K562 (cell line): ENCODE measurements at regions not wholly inside any gene's neighbourhood (a gene's known extent, or its start where the extent isn't known, plus 50 kb on each side); places are given as distances from the start of the nearest gene placed in this dataset.

Experiments
- ATAC-seq: fragments of 200-7000 bp; cut with Tn5 transposase; 3 replicates; pipeline ENCODE4 v1.9.1; 2020; ENCODE audit warnings: moderate library complexity
- BruUV-seq: library from RNA; stranded (reverse); fragments of 400-500 nt; replicated peaks from 2 replicates; lab custom pipeline; 2021; lab: Mats Ljungman, UMichigan
- CTCF ChIA-PET: fragments of 300-600 bp; formaldehyde crosslinking; extraction: SDS; loops from one replicate; lab custom pipeline; 2021; ENCODE audit warnings: low intra/inter-chr PET ratio; lab: Yijun Ruan, JAX
- POLR2A ChIA-PET: fragments of 300-600, 350-650 bp; sonication (Branson Sonifier 250); formaldehyde crosslinking; extraction: SDS; loops from one replicate; lab custom pipeline; 2021; ENCODE audit warnings: antibody characterized with exemption, inconsistent platforms; lab: Yijun Ruan, JAX
- DNase-seq, 4 experiments: peaks; one replicate each; pipeline versions ENCODE4 v3.0.0 to v3.0.0-alpha.2; 2011 to 2018; ENCODE audit warnings: low spot score in 3 of 4, mixed read lengths in 3 of 4; ENCODE audit errors: extremely low read depth in 1 of 4
- FAIRE-seq: peaks from 2 replicates; lab custom pipeline; 2011; peaks lifted over from hg19 to GRCh38; lab: Jason Lieb, UNC
- H2AFZ ChIP-seq: 2 replicates; pipeline ENCODE4 v1.6.0; 2011; ENCODE audit warnings: low read depth, low read length, control low read depth, inconsistent platforms
- H3K27ac ChIP-seq: fragments of 200-600 bp; 3 replicates; pipeline ENCODE4 v1.8.0; 2011; ENCODE audit warnings: low read depth, mild to moderate bottlenecking, control low read depth, inconsistent platforms, low read length, moderate library complexity, mixed read lengths; ENCODE audit errors: extremely low read depth
- H3K27me3 ChIP-seq, 2 experiments: fragments of 300-600 bp in 1 of 2; 2 replicates in 1 of 2; 3 replicates in 1 of 2; pipeline versions ENCODE4 v1.6.0 to v1.8.0; 2011; ENCODE audit warnings: inconsistent platforms in 2 of 2, low read length in 2 of 2, mild to moderate bottlenecking in 1 of 2, mixed read lengths in 1 of 2, moderate library complexity in 1 of 2; ENCODE audit not compliant: control insufficient read depth in 2 of 2, insufficient read depth in 2 of 2
- H3K36me3 ChIP-seq: fragments of 300-600 bp; 3 replicates; pipeline ENCODE4 v1.8.0; 2011; ENCODE audit warnings: mild to moderate bottlenecking, low read length, inconsistent platforms; ENCODE audit not compliant: control insufficient read depth, insufficient read depth
- H3K4me1 ChIP-seq, 2 experiments: fragments of 200-600 bp in 1 of 2; replicated peaks in 1 of 2; 2 replicates in 1 of 2; 3 replicates in 1 of 2; pipeline versions ENCODE4 v1.5.1 to v1.8.0; 2011; ENCODE audit warnings: inconsistent platforms in 2 of 2, low read length in 2 of 2, mild to moderate bottlenecking in 1 of 2, mixed read lengths in 1 of 2, moderate library complexity in 1 of 2; ENCODE audit not compliant: control insufficient read depth in 2 of 2, insufficient read depth in 2 of 2
- H3K4me2 ChIP-seq: 2 replicates; pipeline ENCODE4 v1.6.1; 2011; ENCODE audit warnings: low read length, control low read depth, inconsistent platforms, mixed read lengths; ENCODE audit not compliant: insufficient read depth
- H3K4me3 ChIP-seq: fragments of 200-600 bp; sonication (generic), shearing (Covaris generic); 2 replicates; pipeline ENCODE4 v1.5.1; 2016; ENCODE audit warnings: control low read depth, inconsistent platforms
- H3K79me2 ChIP-seq: fragments of 200-600 bp; 3 replicates; pipeline ENCODE4 v1.8.0; 2011; ENCODE audit warnings: low read length, inconsistent platforms; ENCODE audit not compliant: control insufficient read depth, insufficient read depth
- H3K9ac ChIP-seq, 2 experiments: 2 replicates each; pipeline versions ENCODE4 v1.6.0 to v1.6.1; 2011; ENCODE audit warnings: low read depth in 2 of 2, low read length in 2 of 2, control low read depth in 1 of 2, inconsistent platforms in 1 of 2, mild to moderate bottlenecking in 1 of 2, mixed read lengths in 1 of 2; ENCODE audit not compliant: insufficient read depth in 1 of 2
- H3K9me1 ChIP-seq: one replicate; pipeline ENCODE4 v1.6.0; 2011; ENCODE audit warnings: inconsistent platforms, mild to moderate bottlenecking, low read length, moderate library complexity; ENCODE audit not compliant: control insufficient read depth, insufficient read depth
- H3K9me3 ChIP-seq: replicated peaks from 2 replicates; pipeline ENCODE4 v1.5.1; 2011; ENCODE audit warnings: low read depth, low read length, inconsistent platforms; ENCODE audit not compliant: control insufficient read depth, insufficient read depth
- H4K20me1 ChIP-seq: replicated peaks from 2 replicates; pipeline ENCODE4 v1.6.1; 2011; ENCODE audit warnings: low read length, inconsistent platforms, mixed read lengths; ENCODE audit not compliant: control insufficient read depth, insufficient read depth
- ETS2 ChIP-seq: IDR thresholded peaks from 2 replicates; pipeline ENCODE4 v1.6.1; 2016; ENCODE audit warnings: borderline replicate concordance, missing genetic modification characterization, mild to moderate bottlenecking, moderate library complexity, missing compliant biosample characterization; ENCODE audit not compliant: poor library complexity, severe bottlenecking
- KDM1A ChIP-seq, 2 experiments: fragments of 450-650 bp; IDR thresholded peaks; 2 replicates each; pipeline ENCODE4 v1.6.1; 2016; ENCODE audit warnings: mild to moderate bottlenecking in 2 of 2
- NR4A1 ChIP-seq, 2 experiments: fragments of 250-450 bp in 1 of 2; fragments of 450-650 bp in 1 of 2; sonication (Bioruptor Pico) in 1 of 2; IDR thresholded peaks; 2 replicates each; pipeline versions ENCODE4 v1.4.0 to v1.6.1; 2016 to 2020; ENCODE audit warnings: mild to moderate bottlenecking in 2 of 2, missing compliant biosample characterization in 1 of 2, missing genetic modification characterization in 1 of 2, moderate library complexity in 1 of 2
- ZBTB40 ChIP-seq, 2 experiments: fragments of 450-650 bp in 1 of 2; sonication (generic) in 1 of 2; formaldehyde crosslinking in 1 of 2; IDR thresholded peaks; 2 replicates each; pipeline versions ENCODE4 v1.7.1 to v1.9.0; 2016 to 2022; ENCODE audit warnings: inconsistent platforms in 1 of 2, mild to moderate bottlenecking in 1 of 2, missing genetic modification reagents in 1 of 2
- ZNF316 ChIP-seq: fragments of 450-650 bp; IDR thresholded peaks from 2 replicates; pipeline ENCODE4 v1.6.1; 2016
- ZNF778 ChIP-seq: fragments of 450-650 bp; formaldehyde crosslinking; IDR thresholded peaks from 2 replicates; pipeline ENCODE4 v1.4.0; 2020; ENCODE audit warnings: mild to moderate bottlenecking, moderate library complexity
- WGBS: fragments of 100-300 bp; shearing (Covaris generic); methylation state at CpG from one replicate; pipeline ENCODE4 v1.1.6; 2016; ENCODE audit warnings: low coverage, mixed read lengths; ENCODE audit not compliant: insufficient coverage; ENCODE audit errors: missing lambda C conversion rate; 5-methylcytosine and 5-hydroxymethylcytosine counted together
- in situ Hi-C: fragments of 300-500 bp; cut with MboI; formaldehyde crosslinking; loops from 4 replicates; pipeline ENCODE4 v1.15.0; 2018; ENCODE audit warnings: inconsistent platforms, mixed read lengths
- intact Hi-C: fragments of 100-400 bp; cut with micrococcal nuclease; formaldehyde crosslinking; loops from 2 replicates; pipeline ENCODE4 v1.14.2; 2022

GRCh38 chr7:41889472-41889871 is 186.6 kb upstream of the INHBA start:
- Histone ChIP-seq H3K27ac (no peak overlapping the region), H3K4me3 (no peak overlapping the region), H3K9me1 (no peaks in the 10 kb centered on the region), H3K4me2 (no peak overlapping the region), H2AFZ (no peak overlapping the region), H3K36me3 (no peaks in the 10 kb centered on the region), H3K4me1 (no peaks in the 10 kb centered on the region), H4K20me1 (no peaks in the 10 kb centered on the region; the same call in 1 of the 2 replicates), H3K27me3 (peaks cover 0 to 4% of the 10 kb centered on the region in 2 experiments; a peak in 1 of 5 replicates), H3K9me3 (no peaks in the 10 kb centered on the region), H3K9ac (no peak overlapping the region), H3K79me2 (no peaks in the 10 kb centered on the region)
- POLR2A ChIA-PET: no interaction called here
- TF ChIP-seq NR4A1 (CRISPR knock-in tag; IDR thresholded peaks at IDR 0.05) (no peak), NR4A1 (tag; IDR thresholded peaks at IDR 0.05) (no peak), ETS2 (tag) (no peak), ZNF316 (no peak), ZNF778 (no peak), KDM1A (IDR thresholded peaks at IDR 0.05) (no peak), ZBTB40 (IDR thresholded peaks at IDR 0.05) (no peak), ZBTB40 (CRISPR knock-in tag; IDR thresholded peaks at IDR 0.05) (no peak)
- intact Hi-C loops: no loop called here
- FAIRE-seq (no peak), DNase-seq (no peak), ATAC-seq (no peak)
- BruUV-seq: no TSS peak
- in situ Hi-C loops: no loop called here
- CTCF ChIA-PET: no interaction called here
- WGBS: 0% methylated on average over 4 of the region's 4 CpGs
